ENCODE measurements at regions not wholly inside any gene's neighbourhood (a gene's known extent, or its start where the extent isn't known, plus 50 kb on each side); places are given as distances from the start of the nearest gene placed in this dataset.

DNA sequence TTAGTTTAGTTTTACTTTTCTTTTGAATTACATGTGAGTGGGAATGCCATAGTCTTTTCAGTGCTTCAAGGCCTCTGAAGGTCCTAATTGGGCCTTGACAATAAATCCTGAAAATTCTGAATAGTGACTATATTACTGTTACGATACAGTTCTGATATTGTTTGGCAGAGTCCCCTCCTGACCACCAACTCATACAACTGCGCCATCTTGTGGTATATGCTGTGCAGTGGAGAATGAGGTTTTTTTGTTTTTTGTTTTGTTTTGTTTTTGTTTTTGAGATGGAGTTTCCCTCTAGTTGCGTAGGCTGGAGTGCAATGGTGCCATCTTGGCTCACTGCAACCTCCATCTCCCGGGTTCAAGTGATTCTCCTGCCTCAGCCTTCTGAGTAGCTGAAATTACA is 56.6 kb upstream of the CHRDL1 start:
- peak; percentile 6 for DNase-seq (ENCODE audit: low read depth)

DNA sequence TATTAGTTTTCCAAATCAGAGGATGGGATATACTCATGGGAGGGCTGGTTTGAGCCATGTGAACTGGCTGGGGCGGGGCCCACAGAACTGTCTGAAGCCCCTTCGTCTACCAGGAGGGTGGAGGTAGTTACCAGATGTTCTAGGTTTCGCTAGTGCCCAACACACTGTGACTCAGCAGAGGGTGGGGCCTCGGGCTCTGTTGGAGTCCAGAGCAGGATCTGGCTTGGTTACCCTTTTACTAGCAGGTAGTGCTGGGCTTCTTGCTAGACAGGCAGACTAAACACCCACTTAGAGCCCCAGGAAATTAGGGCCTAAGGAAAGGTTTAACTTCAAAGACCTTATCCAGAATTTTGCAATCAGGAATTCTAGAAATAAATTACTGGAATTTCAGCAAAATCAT is 56.2 kb upstream of the CHRDL1 start:
- DNase-seq (ENCODE audit: low read depth), result no peak

DNA sequence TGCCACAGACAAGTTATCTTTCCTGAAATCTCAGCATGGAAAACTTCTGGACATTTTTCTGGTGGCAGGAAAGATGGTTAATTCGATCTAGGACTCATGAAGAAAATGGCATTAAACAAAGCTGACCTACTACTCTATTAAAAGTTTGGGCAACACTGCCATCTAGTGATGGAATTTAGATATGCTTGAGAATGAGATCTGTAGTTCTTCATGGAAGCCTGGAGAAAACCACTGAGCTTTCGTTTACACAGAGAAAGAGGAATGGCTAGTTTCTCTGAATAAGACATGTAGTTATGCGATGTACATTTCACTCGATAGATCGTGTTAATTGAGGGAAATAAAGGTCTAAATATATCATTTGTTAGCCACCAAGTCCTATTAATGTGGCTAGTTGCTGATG is 51.7 kb upstream of the CHRDL1 start:
- DNase-seq (ENCODE audit: low read depth), result peak; percentile 34

DNA sequence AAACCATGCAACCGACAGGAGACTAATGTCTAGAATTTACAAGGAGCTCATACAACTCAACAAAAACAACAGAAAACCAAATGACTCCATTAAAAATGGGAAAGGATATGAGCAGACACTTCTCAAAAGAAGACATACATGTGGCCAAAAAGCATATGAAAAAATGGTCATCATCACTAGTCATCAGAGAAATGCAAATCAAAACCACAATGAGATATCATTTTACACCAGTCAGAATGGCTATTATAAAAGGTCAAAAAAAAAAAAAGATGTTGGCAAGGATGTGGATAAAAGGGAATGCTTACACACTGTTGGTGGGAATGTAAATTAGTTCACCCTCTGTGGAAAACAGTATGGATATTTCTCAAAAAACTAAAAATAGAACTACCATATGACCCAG is 50.5 kb upstream of the CHRDL1 start:
- DNase-seq (ENCODE audit: low read depth), result peak; percentile 25
